Muscle of leg (tissue), 3 donors: ENCODE measurements at regions not wholly inside any gene's neighbourhood (a gene's known extent, or its start where the extent isn't known, plus 50 kb on each side); places are given as distances from the start of the nearest gene placed in this dataset.

Experiments used
- DNase-seq: peaks from one replicate; pipeline ENCODE4 v3.0.0; 2013
- H3K27ac ChIP-seq: one replicate; pipeline ENCODE4 v1.5.1; 2013; ENCODE audit warnings: mild to moderate bottlenecking, low read length, control low read depth
- H3K27me3 ChIP-seq: one replicate; pipeline ENCODE4 v1.6.1; 2013; ENCODE audit warnings: low read length; ENCODE audit not compliant: control insufficient read depth, insufficient read depth
- H3K36me3 ChIP-seq: one replicate; pipeline ENCODE4 v1.6.1; 2013; ENCODE audit warnings: low read length; ENCODE audit not compliant: control insufficient read depth, insufficient read depth
- H3K4me1 ChIP-seq: one replicate; pipeline ENCODE4 v1.6.1; 2013; ENCODE audit warnings: low read length; ENCODE audit not compliant: control insufficient read depth, insufficient read depth
- H3K4me3 ChIP-seq: one replicate; pipeline ENCODE4 v1.5.1; 2013; ENCODE audit warnings: low read length, control low read depth
- H3K9me3 ChIP-seq: replicated peaks from 2 replicates; pipeline ENCODE4 v1.6.1; 2013; ENCODE audit warnings: low read depth, low read length; ENCODE audit not compliant: control insufficient read depth
- WGBS: methylation state at CpG from one replicate; pipeline ENCODE4 v1.1.5; 2013; ENCODE audit warnings: missing lambda C conversion rate; ENCODE audit not compliant: insufficient coverage; 5-methylcytosine and 5-hydroxymethylcytosine counted together

DNA sequence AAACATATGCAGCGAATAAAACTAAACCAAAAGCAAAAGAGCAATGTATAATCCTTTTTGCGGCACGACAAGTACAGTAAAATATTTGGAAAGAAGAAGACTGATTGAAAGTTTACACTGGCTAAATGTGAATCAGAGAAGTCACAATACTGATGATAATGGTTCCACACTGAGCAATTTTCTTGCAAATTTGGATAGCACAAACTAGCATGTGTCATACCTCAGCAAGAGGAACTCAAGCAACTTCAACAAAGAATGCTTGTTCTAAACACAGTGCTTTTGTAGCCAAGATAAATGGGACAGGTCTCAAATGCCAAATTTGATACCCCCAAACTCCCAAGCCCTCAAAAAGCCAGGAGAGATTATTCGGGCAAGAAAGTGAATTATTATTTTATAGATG is 839.1 kb downstream of the GALC start:
- DNase-seq, result no peak
- H3K9me3 ChIP-seq, result no peaks in the 10 kb centered on the region
- no peak overlapping the region for H3K4me3 ChIP-seq
- H3K27ac ChIP-seq, result no peak overlapping the region
- no peaks in the 10 kb centered on the region for H3K36me3 ChIP-seq
- H3K27me3 ChIP-seq, result no peaks in the 10 kb centered on the region
- peaks cover 2% of the 10 kb centered on the region for H3K4me1 ChIP-seq
- no CpG with 5 or more reads among the region's 4 CpGs for WGBS

DNA sequence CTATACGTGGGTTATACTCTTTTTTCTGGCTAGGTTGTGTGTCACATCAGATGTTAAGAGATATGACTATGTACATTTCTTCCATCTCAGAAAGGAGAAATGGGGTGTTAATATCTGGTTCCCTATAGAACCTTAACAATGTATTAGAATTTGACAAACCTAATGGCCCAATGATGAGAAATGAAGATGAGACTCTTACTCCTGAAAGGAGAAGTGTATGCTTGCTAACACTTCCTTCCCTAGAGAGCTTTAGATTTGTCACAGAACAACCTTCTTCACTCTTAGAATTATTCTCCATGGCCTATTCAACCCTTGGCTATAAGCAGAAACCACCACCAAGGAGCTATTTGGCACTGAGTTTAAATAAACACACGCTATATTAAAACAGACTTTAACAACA is 839.6 kb downstream of the GALC start:
- DNase-seq, result no peak
- H3K4me1 ChIP-seq, result peaks cover 2% of the 10 kb centered on the region
- no peaks in the 10 kb centered on the region for H3K27me3 ChIP-seq
- H3K36me3 ChIP-seq, result no peaks in the 10 kb centered on the region
- H3K4me3 ChIP-seq, result no peak overlapping the region
- no CpG with 5 or more reads among the region's 2 CpGs for WGBS
- H3K27ac ChIP-seq, result no peak overlapping the region
- H3K9me3 ChIP-seq, result no peaks in the 10 kb centered on the region

- Histone ChIP-seq H3K4me1 (peaks cover 2% of the 10 kb centered on the region), H3K27ac (no peak overlapping the region), H3K36me3 (no peaks in the 10 kb centered on the region), H3K9me3 (no peaks in the 10 kb centered on the region), H3K4me3 (no peak overlapping the region), H3K27me3 (no peaks in the 10 kb centered on the region)
- DNase-seq, result no peak
- 67% methylated on average over 1 of the region's 5 CpGs for WGBS
Observed at GRCh38 chr14:87152693-87153092, 840.3 kb downstream of the GALC start.

- Histone ChIP-seq H3K36me3 (no peaks in the 10 kb centered on the region), H3K4me3 (no peak overlapping the region), H3K27ac (no peak overlapping the region), H3K9me3 (no peaks in the 10 kb centered on the region), H3K27me3 (no peaks in the 10 kb centered on the region), H3K4me1 (peaks cover 2% of the 10 kb centered on the region)
- 31% methylated on average over 2 of the region's 6 CpGs for WGBS
- DNase-seq, result no peak
Observed at GRCh38 chr14:87149583-87150354, 843.2 kb downstream of the GALC start.

DNA sequence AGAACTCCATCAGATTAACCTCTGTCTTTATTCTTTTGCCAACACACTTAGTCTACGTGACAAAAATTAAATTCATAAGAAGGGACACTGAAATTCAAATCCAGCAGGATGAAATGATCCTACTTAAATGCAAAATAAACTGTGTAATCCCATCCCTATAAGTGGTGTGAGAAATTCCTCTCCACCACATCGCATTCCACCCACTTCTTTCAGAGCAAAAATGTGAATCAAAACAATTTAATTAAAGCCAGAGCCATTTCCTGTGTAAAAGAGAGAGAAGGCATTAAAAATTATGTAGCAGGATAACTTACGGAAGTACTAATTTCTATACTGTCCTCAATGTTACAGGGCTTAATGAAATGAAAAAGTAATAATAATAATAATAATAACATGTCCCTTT is 844.3 kb downstream of the GALC start:
- WGBS, result no CpG with 5 or more reads among the region's 3 CpGs
- peaks cover 2% of the 10 kb centered on the region for H3K4me1 ChIP-seq
- H3K9me3 ChIP-seq, result no peaks in the 10 kb centered on the region
- H3K27ac ChIP-seq, result no peak overlapping the region
- H3K36me3 ChIP-seq, result no peaks in the 10 kb centered on the region
- DNase-seq, result no peak
- H3K27me3 ChIP-seq, result no peaks in the 10 kb centered on the region
- H3K4me3 ChIP-seq, result no peak overlapping the region

GRCh38 chr14:87142551-87143211 is 850.3 kb downstream of the GALC start:
- WGBS, result no CpG with 5 or more reads among the region's 3 CpGs
- Histone ChIP-seq H3K27ac (no peak overlapping the region), H3K27me3 (no peaks in the 10 kb centered on the region), H3K4me3 (no peak overlapping the region), H3K9me3 (no peaks in the 10 kb centered on the region), H3K4me1 (no peaks in the 10 kb centered on the region), H3K36me3 (no peaks in the 10 kb centered on the region)
- DNase-seq, result no peak

DNA sequence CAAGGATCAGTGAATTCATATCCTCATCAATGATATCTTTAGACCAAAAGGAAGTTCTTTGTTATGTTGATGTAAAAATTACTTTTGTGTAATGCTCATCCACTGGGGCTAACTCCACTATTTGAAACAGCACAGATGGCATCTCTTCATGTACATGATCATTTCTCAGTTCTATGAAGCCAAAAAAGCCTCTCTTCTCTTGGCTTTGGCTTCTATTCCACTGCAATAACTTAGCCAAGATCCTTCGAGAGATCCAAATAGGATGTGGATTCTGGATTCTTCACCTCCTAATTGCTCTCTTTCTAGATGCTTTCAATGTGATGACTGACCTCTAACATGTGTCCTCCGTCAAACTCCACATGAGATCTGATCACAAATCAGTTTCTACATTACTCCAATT is 851.2 kb downstream of the GALC start:
- Histone ChIP-seq H3K27ac (no peak overlapping the region), H3K4me3 (no peak overlapping the region), H3K27me3 (no peaks in the 10 kb centered on the region), H3K36me3 (no peaks in the 10 kb centered on the region), H3K9me3 (no peaks in the 10 kb centered on the region), H3K4me1 (no peaks in the 10 kb centered on the region)
- DNase-seq, result no peak
- WGBS, result no CpG with 5 or more reads among the region's 2 CpGs

GRCh38 chr14:87139299-87139698 is 853.7 kb downstream of the GALC start:
- no CpG with 5 or more reads among the region's 2 CpGs for WGBS
- H3K36me3 ChIP-seq, result no peaks in the 10 kb centered on the region
- H3K9me3 ChIP-seq, result no peaks in the 10 kb centered on the region
- no peak overlapping the region for H3K4me3 ChIP-seq
- no peak for DNase-seq
- H3K27me3 ChIP-seq, result no peaks in the 10 kb centered on the region
- no peak overlapping the region for H3K27ac ChIP-seq
- no peaks in the 10 kb centered on the region for H3K4me1 ChIP-seq

- no peak overlapping the region for H3K4me3 ChIP-seq
- H3K36me3 ChIP-seq, result no peaks in the 10 kb centered on the region
- H3K9me3 ChIP-seq, result no peaks in the 10 kb centered on the region
- 14% methylated on average over 1 of the region's 4 CpGs for WGBS
- no peak overlapping the region for H3K27ac ChIP-seq
- H3K27me3 ChIP-seq, result no peaks in the 10 kb centered on the region
- DNase-seq, result peak; percentile 62
- peaks cover 8% of the 10 kb centered on the region for H3K4me1 ChIP-seq
Observed at GRCh38 chr14:87133073-87133801, 859.7 kb downstream of the GALC start.

DNA sequence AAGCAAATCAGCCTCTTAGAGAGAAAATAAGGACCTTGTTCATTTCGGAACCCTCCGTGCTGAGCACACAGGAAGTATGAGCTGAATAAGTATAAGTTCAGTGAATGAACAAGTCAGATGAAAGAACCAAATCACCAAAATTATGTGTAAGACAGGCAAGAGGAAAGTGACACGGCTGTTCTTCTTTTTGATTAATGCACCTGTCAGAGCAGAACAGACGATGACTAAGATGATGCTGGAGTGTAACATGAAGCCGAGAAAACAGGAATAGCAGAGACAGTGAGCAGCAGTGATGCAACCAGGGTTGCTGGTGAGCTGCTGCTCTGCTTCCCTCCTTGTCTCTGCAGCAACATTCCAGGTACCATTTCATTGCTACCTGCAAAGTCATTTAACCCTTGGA is 861.1 kb downstream of the GALC start:
- Histone ChIP-seq H3K27ac (no peak overlapping the region), H3K4me3 (no peak overlapping the region), H3K27me3 (no peaks in the 10 kb centered on the region), H3K9me3 (no peaks in the 10 kb centered on the region), H3K36me3 (no peaks in the 10 kb centered on the region), H3K4me1 (peaks cover 8% of the 10 kb centered on the region)
- 40% methylated on average over 3 of the region's 5 CpGs for WGBS
- DNase-seq, result peak; percentile 53
